GM23338 (cell line): ENCODE measurements at regions not wholly inside any gene's neighbourhood (a gene's known extent, or its start where the extent isn't known, plus 50 kb on each side); places are given as distances from the start of the nearest gene placed in this dataset.

Experiments
- ATAC-seq: fragments of 200-7000 bp; cut with Tn5 transposase; 3 replicates; pipeline ENCODE4 v1.9.1; 2020
- DNase-seq: peaks from one replicate; pipeline ENCODE4 v3.0.0-alpha.2; 2015; ENCODE audit warnings: low spot score
- H2AFZ ChIP-seq: fragments of 200-600 bp; sonication (generic); 2 replicates; pipeline ENCODE4 v1.8.0; 2016; ENCODE audit warnings: antibody characterized with exemption, mild to moderate bottlenecking, moderate library complexity
- H3F3A ChIP-seq: fragments of 200-600 bp; sonication (generic); replicated peaks from 2 replicates; pipeline ENCODE4 v1.8.0; 2017; ENCODE audit warnings: antibody characterized with exemption, mixed run types, low read depth
- H3K27ac ChIP-seq: fragments of 200-600 bp; sonication (generic); 2 replicates; pipeline ENCODE4 v1.6.1; 2016; ENCODE audit warnings: low read depth
- H3K27me3 ChIP-seq: fragments of 200-600 bp; sonication (generic); 2 replicates; pipeline ENCODE4 v1.8.0; 2016; ENCODE audit warnings: mild to moderate bottlenecking, mixed run types, moderate library complexity; ENCODE audit not compliant: insufficient read depth
- H3K36me3 ChIP-seq: fragments of 200-600 bp; sonication (generic); 2 replicates; pipeline ENCODE4 v1.8.0; 2016; ENCODE audit warnings: mild to moderate bottlenecking; ENCODE audit not compliant: insufficient read depth
- H3K4me1 ChIP-seq: fragments of 200-600 bp; sonication (generic); 2 replicates; pipeline ENCODE4 v1.8.0; 2016; ENCODE audit warnings: mild to moderate bottlenecking, moderate library complexity; ENCODE audit not compliant: insufficient read depth
- H3K4me2 ChIP-seq: fragments of 200-600 bp; sonication (generic); 2 replicates; pipeline ENCODE4 v1.7.1; 2017; ENCODE audit warnings: mixed run types
- H3K4me3 ChIP-seq: fragments of 200-600 bp; sonication (generic); 2 replicates; pipeline ENCODE4 v1.6.1; 2016; ENCODE audit warnings: mixed run types
- H3K79me2 ChIP-seq: fragments of 200-600 bp; sonication (generic); replicated peaks from 2 replicates; pipeline ENCODE4 v1.8.0; 2017; ENCODE audit warnings: mild to moderate bottlenecking; ENCODE audit not compliant: insufficient read depth
- H3K9me2 ChIP-seq: fragments of 200-600 bp; sonication (generic); 2 replicates; pipeline ENCODE4 v1.8.0; 2017; ENCODE audit not compliant: insufficient read depth
- H4K20me1 ChIP-seq: fragments of 200-600 bp; sonication (generic); replicated peaks from 2 replicates; pipeline ENCODE4 v1.8.0; 2017; ENCODE audit warnings: mild to moderate bottlenecking; ENCODE audit not compliant: insufficient read depth
- H3K27ac Mint-ChIP-seq: 2 replicates; pipeline ENCODE4 v1.8.0; 2020; ENCODE audit warnings: inconsistent platforms, mild to moderate bottlenecking, moderate library complexity, mixed read lengths
- H3K27me3 Mint-ChIP-seq: 3 replicates; pipeline ENCODE4 v1.8.0; 2022; ENCODE audit warnings: low read depth, mild to moderate bottlenecking, moderate library complexity, mixed read lengths, inconsistent platforms; ENCODE audit not compliant: insufficient read depth, poor library complexity
- H3K36me3 Mint-ChIP-seq: 3 replicates; pipeline ENCODE4 v1.8.0; 2021; ENCODE audit warnings: low read depth, mild to moderate bottlenecking, inconsistent platforms, moderate library complexity, mixed read lengths
- H3K4me1 Mint-ChIP-seq: 3 replicates; pipeline ENCODE4 v1.8.0; 2020; ENCODE audit warnings: mild to moderate bottlenecking, inconsistent platforms, mixed read lengths
- H3K4me3 Mint-ChIP-seq: 3 replicates; pipeline ENCODE4 v1.8.0; 2021; ENCODE audit warnings: moderate library complexity, mild to moderate bottlenecking, inconsistent platforms, mixed read lengths
- H3K9me3 Mint-ChIP-seq: 3 replicates; pipeline ENCODE4 v1.8.0; 2020; ENCODE audit warnings: moderate library complexity, mild to moderate bottlenecking, inconsistent platforms, mixed read lengths
- EZH2phosphoT487 ChIP-seq: fragments of 200-600 bp; sonication (generic); IDR thresholded peaks from one replicate; pipeline ENCODE4 v1.8.1; 2018; ENCODE audit warnings: antibody characterized with exemption; ENCODE audit not compliant: unreplicated experiment
- JUNB ChIP-seq: IDR thresholded peaks from one replicate; pipeline ENCODE4 v1.6.1; 2016; ENCODE audit warnings: antibody characterized with exemption; ENCODE audit not compliant: unreplicated experiment
- NANOG ChIP-seq: IDR thresholded peaks from 2 replicates; pipeline ENCODE4 v1.6.1; 2016; ENCODE audit warnings: antibody characterized with exemption, borderline replicate concordance
- POLR2AphosphoS5 ChIP-seq: IDR thresholded peaks from 2 replicates; pipeline ENCODE4 v1.6.1; 2016; ENCODE audit warnings: antibody characterized with exemption, low read depth
- REST ChIP-seq: IDR thresholded peaks from one replicate; pipeline ENCODE4 v1.6.1; 2018; ENCODE audit warnings: antibody characterized with exemption; ENCODE audit not compliant: unreplicated experiment
- ZNF114 ChIP-seq: fragments of 250-450 bp; sonication (Bioruptor Pico); IDR thresholded peaks from 2 replicates; pipeline ENCODE4 v1.5.0; 2020; ENCODE audit warnings: mild to moderate bottlenecking, moderate library complexity
- ZNF462 ChIP-seq: fragments of 250-450 bp; sonication (Bioruptor Pico); IDR thresholded peaks from 2 replicates; pipeline ENCODE4 v1.5.0; 2020; ENCODE audit warnings: mild to moderate bottlenecking, moderate library complexity
- TF ChIP-seq, protein P1 (sequence below), 2 experiments: fragments of 200-600 bp in 1 of 2; sonication (generic) in 1 of 2; conservative IDR thresholded peaks; 2 replicates each; pipeline versions ENCODE4 v1.5.1 to v1.6.1; 2016 to 2017; ENCODE audit warnings: antibody characterized with exemption in 2 of 2, low read depth in 2 of 2, mild to moderate bottlenecking in 2 of 2, moderate library complexity in 1 of 2
- TF ChIP-seq, protein P2 (sequence below): IDR thresholded peaks from 2 replicates; pipeline ENCODE4 v1.6.1; 2016; ENCODE audit warnings: antibody characterized with exemption

- no peak for TF ChIP-seq ZNF462 (CRISPR knock-in tag)
- TF ChIP-seq ZNF114 = no peak
- no peak for TF ChIP-seq REST
- TF ChIP-seq JUNB = no peak
Measured at GRCh38 chr1:168410464-168410863, 129.8 kb downstream of the TBX19 start (continued).

DNA sequence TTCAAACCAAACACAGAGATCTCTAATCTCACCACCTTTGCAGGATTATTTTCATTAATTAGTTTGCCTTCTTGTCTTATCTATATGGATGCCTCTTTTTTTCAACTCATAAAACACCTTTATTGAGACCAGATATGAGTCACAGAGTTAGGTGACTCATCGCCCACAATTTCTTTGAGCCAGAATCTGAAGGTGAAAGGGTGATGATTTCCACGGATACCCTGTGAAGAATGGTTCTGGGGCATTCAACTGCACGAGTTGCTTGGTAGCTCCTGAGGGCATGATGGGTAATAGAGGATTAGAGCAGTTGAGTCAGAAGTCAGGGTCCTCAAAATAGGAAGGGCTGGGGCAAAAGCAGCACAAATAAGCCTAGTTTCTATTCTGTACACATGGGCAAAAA, 128.2 kb downstream of the TBX19 start:
- Mint-ChIP-seq H3K4me1 (no peaks in the 10 kb centered on the region; the same call in 2 of the 3 replicates), H3K27me3 (peaks cover 5% of the 10 kb centered on the region), H3K9me3 (peaks cover 8% of the 10 kb centered on the region), H3K4me3 (no peak overlapping the region), H3K36me3 (0 out of 3 replicates have a peak, but pooled peaks cover 3% of the 10 kb centered on the region), H3K27ac (no peak overlapping the region)
- no peaks in the 10 kb centered on the region for H3K79me2 ChIP-seq
- no peaks in the 10 kb centered on the region for H3K9me2 ChIP-seq
- no peak overlapping the region for H3K4me2 ChIP-seq
- H2AFZ ChIP-seq = no peak overlapping the region
- H3K27me3 ChIP-seq = no peaks in the 10 kb centered on the region
- H3K4me1 ChIP-seq = no peaks in the 10 kb centered on the region
- H3K4me3 ChIP-seq = no peak overlapping the region
- ATAC-seq = no peak
- H3F3A ChIP-seq = no peaks in the 10 kb centered on the region
- no peak overlapping the region for H3K27ac ChIP-seq
- no peak for DNase-seq
- H3K36me3 ChIP-seq = no peaks in the 10 kb centered on the region
- TF ChIP-seq, protein P1, sequence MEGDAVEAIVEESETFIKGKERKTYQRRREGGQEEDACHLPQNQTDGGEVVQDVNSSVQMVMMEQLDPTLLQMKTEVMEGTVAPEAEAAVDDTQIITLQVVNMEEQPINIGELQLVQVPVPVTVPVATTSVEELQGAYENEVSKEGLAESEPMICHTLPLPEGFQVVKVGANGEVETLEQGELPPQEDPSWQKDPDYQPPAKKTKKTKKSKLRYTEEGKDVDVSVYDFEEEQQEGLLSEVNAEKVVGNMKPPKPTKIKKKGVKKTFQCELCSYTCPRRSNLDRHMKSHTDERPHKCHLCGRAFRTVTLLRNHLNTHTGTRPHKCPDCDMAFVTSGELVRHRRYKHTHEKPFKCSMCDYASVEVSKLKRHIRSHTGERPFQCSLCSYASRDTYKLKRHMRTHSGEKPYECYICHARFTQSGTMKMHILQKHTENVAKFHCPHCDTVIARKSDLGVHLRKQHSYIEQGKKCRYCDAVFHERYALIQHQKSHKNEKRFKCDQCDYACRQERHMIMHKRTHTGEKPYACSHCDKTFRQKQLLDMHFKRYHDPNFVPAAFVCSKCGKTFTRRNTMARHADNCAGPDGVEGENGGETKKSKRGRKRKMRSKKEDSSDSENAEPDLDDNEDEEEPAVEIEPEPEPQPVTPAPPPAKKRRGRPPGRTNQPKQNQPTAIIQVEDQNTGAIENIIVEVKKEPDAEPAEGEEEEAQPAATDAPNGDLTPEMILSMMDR (conservative IDR thresholded peaks at IDR 0.05; ENCODE audit: low read depth in 2 of 2) = no peak
- TF ChIP-seq REST (no peak), EZH2phosphoT487 (no peak), POLR2AphosphoS5 (no peak), ZNF114 (no peak), NANOG (no peak), JUNB (no peak)
- TF ChIP-seq, protein P2, sequence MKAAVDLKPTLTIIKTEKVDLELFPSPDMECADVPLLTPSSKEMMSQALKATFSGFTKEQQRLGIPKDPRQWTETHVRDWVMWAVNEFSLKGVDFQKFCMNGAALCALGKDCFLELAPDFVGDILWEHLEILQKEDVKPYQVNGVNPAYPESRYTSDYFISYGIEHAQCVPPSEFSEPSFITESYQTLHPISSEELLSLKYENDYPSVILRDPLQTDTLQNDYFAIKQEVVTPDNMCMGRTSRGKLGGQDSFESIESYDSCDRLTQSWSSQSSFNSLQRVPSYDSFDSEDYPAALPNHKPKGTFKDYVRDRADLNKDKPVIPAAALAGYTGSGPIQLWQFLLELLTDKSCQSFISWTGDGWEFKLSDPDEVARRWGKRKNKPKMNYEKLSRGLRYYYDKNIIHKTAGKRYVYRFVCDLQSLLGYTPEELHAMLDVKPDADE = no peak
- H4K20me1 ChIP-seq = no peaks in the 10 kb centered on the region
